Endothelial cell of umbilical vein (primary cell): ENCODE measurements at regions not wholly inside any gene's neighbourhood (a gene's known extent, or its start where the extent isn't known, plus 50 kb on each side); places are given as distances from the start of the nearest gene placed in this dataset.

Experiments
- BruUV-seq: library from RNA; stranded (reverse); fragments of 400-500 nt; replicated peaks from 2 replicates; lab custom pipeline; 2021; lab: Mats Ljungman, UMichigan
- CTCF ChIA-PET: fragments of 300-600, 350-600 bp; sonication (Branson Sonifier 250); formaldehyde crosslinking; loops from one replicate; lab custom pipeline; 2021; ENCODE audit warnings: antibody characterized with exemption, inconsistent platforms; lab: Charles Lee
- POLR2A ChIA-PET: fragments of 300-600, 350-600 bp; sonication (Branson Sonifier 250); formaldehyde crosslinking; loops from one replicate; lab custom pipeline; 2021; ENCODE audit warnings: antibody characterized with exemption, inconsistent platforms; lab: Charles Lee
- DNase-seq: peaks from one replicate; pipeline ENCODE4 v3.0.0-alpha.2; 2011; ENCODE audit warnings: low read depth, low spot score
- FAIRE-seq: peaks from 2 replicates; lab custom pipeline; 2011; peaks lifted over from hg19 to GRCh38; lab: Jason Lieb, UNC
- H2AFZ ChIP-seq: 2 replicates; pipeline ENCODE4 v1.6.0; 2012; ENCODE audit warnings: low read depth, low read length, control low read depth, inconsistent platforms
- H3K27ac ChIP-seq: 2 replicates; pipeline ENCODE4 v1.5.1; 2011; ENCODE audit warnings: low read depth, mild to moderate bottlenecking, control low read depth, low read length, moderate library complexity; ENCODE audit not compliant: insufficient read depth
- H3K27me3 ChIP-seq, 2 experiments: 2 replicates each; pipeline versions ENCODE4 v1.6.0 to v1.6.1; 2011; ENCODE audit warnings: low read length in 2 of 2, mixed read lengths in 1 of 2; ENCODE audit not compliant: control insufficient read depth in 2 of 2, insufficient read depth in 2 of 2
- H3K36me3 ChIP-seq, 2 experiments: 2 replicates in 1 of 2; 3 replicates in 1 of 2; pipeline ENCODE4 v1.5.1; 2011; ENCODE audit warnings: low read length in 2 of 2, mild to moderate bottlenecking in 1 of 2, moderate library complexity in 1 of 2; ENCODE audit not compliant: control insufficient read depth in 2 of 2, insufficient read depth in 2 of 2; ENCODE audit errors: extremely low read depth in 1 of 2
- H3K4me1 ChIP-seq: 3 replicates; pipeline ENCODE4 v1.5.1; 2011; ENCODE audit warnings: mild to moderate bottlenecking, low read length; ENCODE audit not compliant: control insufficient read depth, insufficient read depth; ENCODE audit errors: extremely low read depth
- H3K4me2 ChIP-seq: 2 replicates; pipeline ENCODE4 v1.6.1; 2011; ENCODE audit warnings: low read length, control low read depth, mixed read lengths; ENCODE audit not compliant: insufficient read depth
- H3K4me3 ChIP-seq, 3 experiments: fragments of 200-600 bp in 1 of 3; sonication (generic), shearing (Covaris generic) in 1 of 3; replicated peaks in 1 of 3; 2 replicates each; pipeline ENCODE4 v1.5.1; 2011 to 2016; ENCODE audit warnings: control low read depth in 3 of 3, low read length in 3 of 3, mild to moderate bottlenecking in 2 of 3, inconsistent platforms in 1 of 3, low read depth in 1 of 3, moderate library complexity in 1 of 3; ENCODE audit not compliant: insufficient read depth in 1 of 3
- H3K79me2 ChIP-seq: 2 replicates; pipeline ENCODE4 v1.6.0; 2012; ENCODE audit warnings: low read length, inconsistent platforms; ENCODE audit not compliant: control insufficient read depth, insufficient read depth
- H3K9ac ChIP-seq: replicated peaks from 2 replicates; pipeline ENCODE3; 2011; ENCODE audit warnings: low read length, control low read depth; ENCODE audit not compliant: insufficient read depth; ENCODE audit errors: extremely low read depth
- H3K9me1 ChIP-seq: replicated peaks from 3 replicates; pipeline ENCODE4 v1.6.0; 2011; ENCODE audit warnings: mild to moderate bottlenecking, low read length; ENCODE audit not compliant: control insufficient read depth, insufficient read depth; ENCODE audit errors: extremely low read depth
- H3K9me3 ChIP-seq: replicated peaks from 2 replicates; pipeline ENCODE4 v1.5.1; 2012; ENCODE audit warnings: low read length, inconsistent platforms; ENCODE audit not compliant: control insufficient read depth, insufficient read depth
- H4K20me1 ChIP-seq: replicated peaks from 2 replicates; pipeline ENCODE3; 2011; ENCODE audit warnings: mild to moderate bottlenecking, low read length; ENCODE audit not compliant: control insufficient read depth, insufficient read depth; ENCODE audit errors: extremely low read depth
- EZH2 ChIP-seq: IDR thresholded peaks from 2 replicates; pipeline ENCODE4 v1.6.1; 2012; ENCODE audit warnings: borderline replicate concordance, low read depth, mild to moderate bottlenecking, moderate library complexity, low read length, inconsistent platforms; ENCODE audit not compliant: severe bottlenecking
- FOS ChIP-seq: IDR thresholded peaks from 2 replicates; pipeline ENCODE4 v1.6.1; 2011; ENCODE audit warnings: mild to moderate bottlenecking, low read length, moderate library complexity, borderline replicate concordance; ENCODE audit not compliant: insufficient read depth
- GATA2 ChIP-seq: IDR thresholded peaks from 2 replicates; pipeline ENCODE4 v1.7.0; 2011; ENCODE audit warnings: low read depth, mild to moderate bottlenecking, moderate library complexity, mixed read lengths, low read length; ENCODE audit not compliant: insufficient read length, insufficient read depth
- JUN ChIP-seq: IDR thresholded peaks from 2 replicates; pipeline ENCODE4 v1.6.1; 2011; ENCODE audit warnings: borderline replicate concordance, low read depth; ENCODE audit not compliant: insufficient read length, insufficient read depth
- MYC ChIP-seq: IDR thresholded peaks from one replicate; pipeline ENCODE4 v1.6.1; 2011; ENCODE audit warnings: mild to moderate bottlenecking, low read depth, low read length
- POLR2A ChIP-seq: IDR thresholded peaks from 2 replicates; pipeline ENCODE4 v1.6.1; 2012; ENCODE audit warnings: low read depth, mild to moderate bottlenecking, control low read depth, low read length
- POLR2AphosphoS5 ChIP-seq: IDR thresholded peaks from 2 replicates; pipeline ENCODE4 v1.6.1; 2012; ENCODE audit warnings: low read depth, mild to moderate bottlenecking, control low read depth, low read length, moderate library complexity; ENCODE audit not compliant: insufficient read depth
- dilution Hi-C: fragments of 300-500 bp; cut with MboI; formaldehyde crosslinking; loops from one replicate; pipeline ENCODE4 v1.15.0; 2019; ENCODE audit warnings: low sequenced_read_pairs; ENCODE audit not compliant: extremely low pct_ligation_motif_present
- intact Hi-C: fragments of 100-400 bp; cut with micrococcal nuclease; formaldehyde crosslinking; loops from one replicate; pipeline ENCODE4 v1.10.0; 2022
- TF ChIP-seq, protein P1 (sequence below): IDR thresholded peaks from 2 replicates; pipeline ENCODE4 v1.6.1; 2011; ENCODE audit not compliant: insufficient read depth, insufficient read length
- TF ChIP-seq, protein P2 (sequence below), 2 donors: IDR thresholded peaks; 1 replicate in 1 of 2; 2 replicates in 1 of 2; pipeline ENCODE4 v1.5.1; 2011; ENCODE audit warnings: low read length in 2 of 2, mild to moderate bottlenecking in 2 of 2, moderate library complexity in 2 of 2, control low read depth in 1 of 2, inconsistent platforms in 1 of 2, low read depth in 1 of 2; ENCODE audit not compliant: insufficient read depth in 1 of 2; ENCODE audit errors: extremely low read depth in 1 of 2

DNA sequence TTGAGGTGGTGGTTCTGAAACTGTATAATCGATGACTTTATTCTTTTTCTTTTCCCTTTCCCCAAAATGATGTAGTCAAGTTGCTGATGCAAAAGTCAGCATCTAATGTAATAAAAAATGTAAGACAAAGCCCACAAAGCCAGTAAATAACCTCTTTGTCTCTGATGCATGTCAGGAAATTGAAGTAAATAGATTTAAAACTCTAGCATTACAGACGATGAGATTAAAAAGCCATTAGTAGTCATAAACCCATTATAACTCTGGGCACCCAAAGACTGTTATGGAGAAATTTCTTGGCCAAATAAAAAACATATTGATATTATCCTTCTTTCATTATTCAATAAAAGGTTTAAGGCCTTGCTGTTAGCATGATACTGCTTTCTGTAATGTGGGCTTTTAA lies 548.7 kb downstream of the TUSC1 start:
- ChIA-PET POLR2A (no interaction called here), CTCF (no interaction called here)
- TF ChIP-seq, protein P1, sequence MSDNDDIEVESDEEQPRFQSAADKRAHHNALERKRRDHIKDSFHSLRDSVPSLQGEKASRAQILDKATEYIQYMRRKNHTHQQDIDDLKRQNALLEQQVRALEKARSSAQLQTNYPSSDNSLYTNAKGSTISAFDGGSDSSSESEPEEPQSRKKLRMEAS: no peak
- TF ChIP-seq POLR2AphosphoS5 (no peak), MYC (no peak), EZH2 (no peak), FOS (no peak), GATA2 (no peak), JUN (no peak), POLR2A (no peak)
- TF ChIP-seq, protein P2, sequence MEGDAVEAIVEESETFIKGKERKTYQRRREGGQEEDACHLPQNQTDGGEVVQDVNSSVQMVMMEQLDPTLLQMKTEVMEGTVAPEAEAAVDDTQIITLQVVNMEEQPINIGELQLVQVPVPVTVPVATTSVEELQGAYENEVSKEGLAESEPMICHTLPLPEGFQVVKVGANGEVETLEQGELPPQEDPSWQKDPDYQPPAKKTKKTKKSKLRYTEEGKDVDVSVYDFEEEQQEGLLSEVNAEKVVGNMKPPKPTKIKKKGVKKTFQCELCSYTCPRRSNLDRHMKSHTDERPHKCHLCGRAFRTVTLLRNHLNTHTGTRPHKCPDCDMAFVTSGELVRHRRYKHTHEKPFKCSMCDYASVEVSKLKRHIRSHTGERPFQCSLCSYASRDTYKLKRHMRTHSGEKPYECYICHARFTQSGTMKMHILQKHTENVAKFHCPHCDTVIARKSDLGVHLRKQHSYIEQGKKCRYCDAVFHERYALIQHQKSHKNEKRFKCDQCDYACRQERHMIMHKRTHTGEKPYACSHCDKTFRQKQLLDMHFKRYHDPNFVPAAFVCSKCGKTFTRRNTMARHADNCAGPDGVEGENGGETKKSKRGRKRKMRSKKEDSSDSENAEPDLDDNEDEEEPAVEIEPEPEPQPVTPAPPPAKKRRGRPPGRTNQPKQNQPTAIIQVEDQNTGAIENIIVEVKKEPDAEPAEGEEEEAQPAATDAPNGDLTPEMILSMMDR (IDR thresholded peaks at IDR 0.05; ENCODE audit: extremely low read depth in 1 of 2, insufficient read depth in 1 of 2, low read depth in 1 of 2, low read length in 2 of 2): no peak
- DNase-seq: no peak
- Histone ChIP-seq H3K9ac (no peak overlapping the region), H3K9me3 (no peaks in the 10 kb centered on the region), H3K4me2 (no peak overlapping the region), H3K27ac (no peak overlapping the region), H3K4me3 (no peak overlapping the region), H3K27me3 (no peaks in the 10 kb centered on the region), H2AFZ (no peak overlapping the region), H3K9me1 (no peaks in the 10 kb centered on the region), H3K4me1 (no peaks in the 10 kb centered on the region), H4K20me1 (no peaks in the 10 kb centered on the region), H3K79me2 (no peaks in the 10 kb centered on the region), H3K36me3 (no peaks in the 10 kb centered on the region)
- no TSS peak for BruUV-seq
- intact Hi-C loops: no loop called here
- dilution Hi-C loops: no loop called here
- no peak for FAIRE-seq
